OCI-LY1 (cell line): ENCODE measurements at regions not wholly inside any gene's neighbourhood (a gene's known extent, or its start where the extent isn't known, plus 50 kb on each side); places are given as distances from the start of the nearest gene placed in this dataset.

ENCODE experiments used
- H2AFZ ChIP-seq: fragments of 200-600 bp; sonication (generic), shearing (Covaris generic); 2 replicates; pipeline ENCODE4 v1.6.0; 2014; ENCODE audit warnings: antibody characterized with exemption, mild to moderate bottlenecking, low read length
- H3F3A ChIP-seq: fragments of 200-600 bp; sonication (generic), shearing (Covaris generic); 2 replicates; pipeline ENCODE4 v1.6.0; 2014; ENCODE audit warnings: mild to moderate bottlenecking, antibody characterized with exemption, low read length, moderate library complexity; ENCODE audit not compliant: insufficient read depth
- H3K27ac ChIP-seq: fragments of 200-600 bp; sonication (generic); 2 replicates; pipeline ENCODE4 v1.5.1; 2014; ENCODE audit warnings: low read length, mixed run types, mild to moderate bottlenecking, low read depth; ENCODE audit not compliant: poor library complexity, severe bottlenecking
- H3K27me3 ChIP-seq: fragments of 200-600 bp; sonication (generic); 2 replicates; pipeline ENCODE4 v1.6.0; 2014; ENCODE audit warnings: antibody characterized with exemption, mild to moderate bottlenecking, low read length, moderate library complexity; ENCODE audit not compliant: insufficient read depth
- H3K36me3 ChIP-seq: fragments of 200-600 bp; sonication (generic); 2 replicates; pipeline ENCODE4 v1.6.1; 2014; ENCODE audit warnings: mild to moderate bottlenecking, antibody characterized with exemption, low read length, moderate library complexity, mixed read lengths; ENCODE audit not compliant: insufficient read depth
- H3K4me1 ChIP-seq: fragments of 200-600 bp; sonication (generic); 2 replicates; pipeline ENCODE4 v1.5.1; 2014; ENCODE audit warnings: mild to moderate bottlenecking, low read length, moderate library complexity; ENCODE audit not compliant: insufficient read depth, severe bottlenecking
- H3K4me2 ChIP-seq: fragments of 200-600 bp; sonication (generic), shearing (Covaris generic); 2 replicates; pipeline ENCODE4 v1.6.1; 2014; ENCODE audit warnings: low read length
- H3K4me3 ChIP-seq: fragments of 200-600 bp; sonication (generic); 2 replicates; pipeline ENCODE4 v1.5.1; 2014; ENCODE audit warnings: low read length, low read depth, mild to moderate bottlenecking, mixed read lengths; ENCODE audit not compliant: poor library complexity, severe bottlenecking
- H3K79me2 ChIP-seq: fragments of 200-600 bp; shearing (Covaris generic); 2 replicates; pipeline ENCODE4 v1.6.1; 2016; ENCODE audit warnings: mixed run types, low read length, mixed read lengths; ENCODE audit not compliant: insufficient read depth
- H3K9ac ChIP-seq: fragments of 200-600 bp; sonication (generic), shearing (Covaris generic); 2 replicates; pipeline ENCODE4 v1.6.1; 2014; ENCODE audit warnings: mild to moderate bottlenecking, low read length, mixed read lengths
- H3K9me2 ChIP-seq: fragments of 200-600 bp; sonication (generic), shearing (Covaris generic); 2 replicates; pipeline ENCODE4 v1.6.1; 2014; ENCODE audit warnings: low read depth, mild to moderate bottlenecking, low read length, mixed read lengths
- H3K9me3 ChIP-seq: fragments of 200-600 bp; shearing (Covaris generic); 2 replicates; pipeline ENCODE4 v1.6.1; 2014; ENCODE audit warnings: low read length, mixed read lengths
- H4K20me1 ChIP-seq: fragments of 200-600 bp; sonication (generic), shearing (Covaris generic); 2 replicates; pipeline ENCODE4 v1.6.0; 2016; ENCODE audit warnings: mild to moderate bottlenecking, low read length; ENCODE audit not compliant: insufficient read depth
- EZH2 ChIP-seq: fragments of 200-600 bp; sonication (generic), shearing (Covaris generic); IDR thresholded peaks from 2 replicates; pipeline ENCODE4 v1.8.0; 2017; ENCODE audit warnings: borderline replicate concordance, mixed run types, mild to moderate bottlenecking, antibody characterized with exemption, low read length, moderate library complexity, mixed read lengths
- TF ChIP-seq, protein P1 (sequence below): fragments of 200-600 bp; sonication (generic), shearing (Covaris generic); IDR thresholded peaks from 2 replicates; pipeline ENCODE4 v1.5.1; 2017; ENCODE audit warnings: mild to moderate bottlenecking, antibody characterized with exemption, low read length, moderate library complexity, mixed read lengths

DNA sequence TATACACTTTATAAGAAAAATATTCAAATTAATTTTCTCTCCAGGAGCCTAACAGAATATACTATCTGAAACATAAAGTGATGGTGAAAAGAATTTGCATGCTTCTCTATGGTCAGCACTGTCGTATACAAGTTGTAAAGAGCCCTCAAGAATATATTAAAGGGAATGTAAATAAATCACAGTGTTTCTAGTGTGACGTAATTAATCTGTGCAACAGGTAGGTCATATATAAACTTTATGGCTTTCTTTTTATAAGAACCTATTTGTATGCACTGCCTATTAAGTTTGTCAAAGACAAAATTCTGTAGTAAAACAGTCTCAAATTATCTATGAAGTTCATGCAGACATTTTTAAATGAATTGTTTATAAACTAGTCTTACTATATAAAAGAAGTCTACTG, 347.9 kb upstream of the EYS start:
- H3K27me3 ChIP-seq = no peaks in the 10 kb centered on the region
- no peak for TF ChIP-seq EZH2
- TF ChIP-seq, protein P1, sequence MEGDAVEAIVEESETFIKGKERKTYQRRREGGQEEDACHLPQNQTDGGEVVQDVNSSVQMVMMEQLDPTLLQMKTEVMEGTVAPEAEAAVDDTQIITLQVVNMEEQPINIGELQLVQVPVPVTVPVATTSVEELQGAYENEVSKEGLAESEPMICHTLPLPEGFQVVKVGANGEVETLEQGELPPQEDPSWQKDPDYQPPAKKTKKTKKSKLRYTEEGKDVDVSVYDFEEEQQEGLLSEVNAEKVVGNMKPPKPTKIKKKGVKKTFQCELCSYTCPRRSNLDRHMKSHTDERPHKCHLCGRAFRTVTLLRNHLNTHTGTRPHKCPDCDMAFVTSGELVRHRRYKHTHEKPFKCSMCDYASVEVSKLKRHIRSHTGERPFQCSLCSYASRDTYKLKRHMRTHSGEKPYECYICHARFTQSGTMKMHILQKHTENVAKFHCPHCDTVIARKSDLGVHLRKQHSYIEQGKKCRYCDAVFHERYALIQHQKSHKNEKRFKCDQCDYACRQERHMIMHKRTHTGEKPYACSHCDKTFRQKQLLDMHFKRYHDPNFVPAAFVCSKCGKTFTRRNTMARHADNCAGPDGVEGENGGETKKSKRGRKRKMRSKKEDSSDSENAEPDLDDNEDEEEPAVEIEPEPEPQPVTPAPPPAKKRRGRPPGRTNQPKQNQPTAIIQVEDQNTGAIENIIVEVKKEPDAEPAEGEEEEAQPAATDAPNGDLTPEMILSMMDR = no peak

DNA sequence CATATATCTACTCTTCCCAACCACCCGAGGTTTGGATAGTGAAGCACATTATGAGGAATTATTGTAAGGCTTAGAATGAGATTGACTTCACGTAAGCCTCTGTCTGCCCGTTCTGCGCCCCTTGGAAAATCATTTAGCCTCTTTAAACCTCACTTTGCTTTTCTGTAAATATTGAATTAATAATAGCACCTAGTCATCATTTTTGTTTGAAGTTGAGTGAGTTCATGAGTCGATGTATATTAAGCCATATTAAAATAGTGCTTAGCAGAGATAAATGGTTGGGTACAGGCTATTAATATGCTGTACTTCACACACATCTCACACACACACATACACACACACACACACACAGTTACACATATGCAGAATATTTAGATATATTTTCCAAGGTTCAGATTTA, 344.8 kb upstream of the EYS start:
- H3K27ac ChIP-seq = no peak overlapping the region
- no peak for TF ChIP-seq EZH2
- TF ChIP-seq, protein P1 = no peak
- H3K27me3 ChIP-seq = no peaks in the 10 kb centered on the region
- no peaks in the 10 kb centered on the region for H3K9me2 ChIP-seq
- H3K4me1 ChIP-seq = no peaks in the 10 kb centered on the region
- no peaks in the 10 kb centered on the region for H3K9me3 ChIP-seq
- no peak overlapping the region for H3K4me3 ChIP-seq
- no peaks in the 10 kb centered on the region for H3K79me2 ChIP-seq
- no peak overlapping the region for H2AFZ ChIP-seq
- no peak overlapping the region for H3K4me2 ChIP-seq
- no peak overlapping the region for H3K9ac ChIP-seq
- H3K36me3 ChIP-seq = no peaks in the 10 kb centered on the region
- no peaks in the 10 kb centered on the region for H4K20me1 ChIP-seq
- no peaks in the 10 kb centered on the region for H3F3A ChIP-seq

More for the DNA sequence above, 347.9 kb upstream of the EYS start:
- no peaks in the 10 kb centered on the region for H3K4me1 ChIP-seq
- no peak overlapping the region for H3K4me3 ChIP-seq
- no peaks in the 10 kb centered on the region for H3K36me3 ChIP-seq
- no peaks in the 10 kb centered on the region for H3F3A ChIP-seq
- H2AFZ ChIP-seq = no peak overlapping the region
- no peaks in the 10 kb centered on the region for H3K79me2 ChIP-seq
- H3K4me2 ChIP-seq = no peak overlapping the region
- H3K9me3 ChIP-seq = no peaks in the 10 kb centered on the region
- H3K9ac ChIP-seq = no peak overlapping the region
- H4K20me1 ChIP-seq = no peaks in the 10 kb centered on the region
- H3K27ac ChIP-seq = no peak overlapping the region
- no peaks in the 10 kb centered on the region for H3K9me2 ChIP-seq

DNA sequence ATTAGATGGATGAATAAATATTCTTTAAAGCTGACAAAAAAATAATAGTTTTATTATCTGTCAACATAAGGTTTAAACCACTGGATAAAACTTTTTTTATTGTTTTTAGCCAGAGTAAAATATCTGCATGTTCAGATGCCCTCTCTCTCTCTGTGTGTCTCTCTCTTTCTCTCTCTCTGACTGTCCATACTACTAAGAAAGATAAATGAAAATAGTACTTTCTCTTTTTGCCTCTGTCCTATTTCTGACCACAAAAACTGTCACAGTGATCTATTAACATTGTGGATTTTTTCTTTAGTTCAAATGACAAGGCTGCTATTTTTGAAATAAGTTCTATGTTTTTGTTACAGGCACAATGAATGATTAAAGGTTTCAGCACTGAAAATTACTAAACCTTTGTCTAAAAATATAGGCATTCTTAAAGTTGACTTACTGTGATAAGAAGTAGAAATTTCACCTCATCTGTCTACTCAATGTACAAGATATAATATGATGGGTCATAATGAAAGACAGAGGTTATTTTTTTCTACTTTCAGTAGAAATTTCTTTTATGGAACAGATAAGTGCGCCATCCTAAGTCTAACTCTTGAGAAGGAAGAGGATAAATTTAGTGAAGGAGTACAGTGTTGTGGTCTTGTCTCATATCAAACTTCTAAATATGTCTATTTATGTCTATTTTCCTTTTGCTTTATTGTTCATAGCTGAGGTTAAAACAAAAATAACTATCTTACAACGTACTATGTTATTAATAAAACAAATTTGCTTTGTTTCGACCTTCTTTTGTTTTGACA, 341.9 kb upstream of the EYS start:
- H3K9me3 ChIP-seq = no peaks in the 10 kb centered on the region
- H3K79me2 ChIP-seq = no peaks in the 10 kb centered on the region
- no peak overlapping the region for H3K4me3 ChIP-seq
- no peak overlapping the region for H2AFZ ChIP-seq
- H3K27me3 ChIP-seq = no peaks in the 10 kb centered on the region
- H3K27ac ChIP-seq = no peak overlapping the region
- no peak overlapping the region for H3K9ac ChIP-seq
- no peak overlapping the region for H3K4me2 ChIP-seq
- no peaks in the 10 kb centered on the region for H3F3A ChIP-seq
- H3K4me1 ChIP-seq = no peaks in the 10 kb centered on the region
- H4K20me1 ChIP-seq = no peaks in the 10 kb centered on the region
- H3K9me2 ChIP-seq = no peaks in the 10 kb centered on the region
- no peak for TF ChIP-seq EZH2
- TF ChIP-seq, protein P1 = no peak
- H3K36me3 ChIP-seq = no peaks in the 10 kb centered on the region
